Liver (tissue), 3 donors: ENCODE measurements at regions not wholly inside any gene's neighbourhood (a gene's known extent, or its start where the extent isn't known, plus 50 kb on each side); places are given as distances from the start of the nearest gene placed in this dataset.

ENCODE experiments used
- CTCF ChIP-seq: fragments of 150-350 bp; IDR thresholded peaks from 2 replicates; pipeline ENCODE4 v1.5.1; 2017; ENCODE audit warnings: improper control_type of control experiment, low read depth, low read length; ENCODE audit not compliant: missing input control
- FOXA1 ChIP-seq: IDR thresholded peaks from 2 replicates; pipeline ENCODE4 v1.6.1; 2016; ENCODE audit warnings: antibody characterized with exemption
- MAX ChIP-seq: IDR thresholded peaks from 2 replicates; pipeline ENCODE4 v1.6.1; 2016; ENCODE audit warnings: antibody characterized with exemption
- NR2F2 ChIP-seq: IDR thresholded peaks from 2 replicates; pipeline ENCODE4 v1.6.1; 2016; ENCODE audit warnings: antibody characterized with exemption
- donor health status: healthy.
- donor health status: healthy.

GRCh38 chr3:195012100-195012499, 258.9 kb downstream of the XXYLT1 start:
- TF ChIP-seq MAX (no peak), CTCF (no peak), FOXA1 (no peak), NR2F2 (no peak)
